ENCODE measurements at regions not wholly inside any gene's neighbourhood (a gene's known extent, or its start where the extent isn't known, plus 50 kb on each side); places are given as distances from the start of the nearest gene placed in this dataset.
A peak's percentile ranks its signal among the peaks of the same experiment; 100 is the strongest.

- no peaks in the 10 kb centered on the region for H3K79me2 ChIP-seq (ENCODE audit: control insufficient read depth, insufficient read depth, low read length)
- H3K56ac ChIP-seq (ENCODE audit: low read length) = no peak overlapping the region
- no peaks in the 10 kb centered on the region for H3K27me3 ChIP-seq (ENCODE audit: insufficient read depth, low read length, poor library complexity)
- H2AK5ac ChIP-seq (ENCODE audit: low read length) = no peak overlapping the region
- H3K27ac ChIP-seq (ENCODE audit: low read depth, low read length) = no peak overlapping the region
- no peak overlapping the region for H3K4me2 ChIP-seq (ENCODE audit: low read length)
- H4K8ac ChIP-seq (ENCODE audit: low read depth, low read length) = no peak overlapping the region
- H3K9ac ChIP-seq (ENCODE audit: low read length) = no peak overlapping the region
- DNase-seq = no peak
- H3K4me3 ChIP-seq (ENCODE audit: low read length) = no peak overlapping the region
- no peak overlapping the region for H2BK5ac ChIP-seq (ENCODE audit: low read length)
- no peak overlapping the region for H4K5ac ChIP-seq (ENCODE audit: low read length)
- H3K23ac ChIP-seq (ENCODE audit: low read length) = no peak overlapping the region
- H3K4ac ChIP-seq (ENCODE audit: low read depth, low read length) = no peak overlapping the region
- H3K18ac ChIP-seq (ENCODE audit: low read length) = no peak overlapping the region
- H3K4me1 ChIP-seq (ENCODE audit: control insufficient read depth, low read depth, low read length) = no peaks in the 10 kb centered on the region
- no peaks in the 10 kb centered on the region for H3K79me1 ChIP-seq (ENCODE audit: low read length)
- H2BK15ac ChIP-seq (replicated peaks; ENCODE audit: low read depth) = no peak overlapping the region
- no peak overlapping the region for H2BK120ac ChIP-seq (ENCODE audit: low read depth, low read length)
- H3K36me3 ChIP-seq (ENCODE audit: control insufficient read depth, insufficient read depth, low read length) = no peaks in the 10 kb centered on the region
Measured at GRCh38 chr12:83343767-83344166, 657.1 kb downstream of the TMTC2 start.

- no peak overlapping the region for H4K5ac ChIP-seq (ENCODE audit: low read length)
- no peak overlapping the region for H3K23ac ChIP-seq (ENCODE audit: low read length)
- H3K4me2 ChIP-seq (ENCODE audit: low read length) = no peak overlapping the region
- no peak overlapping the region for H3K4ac ChIP-seq (ENCODE audit: low read depth, low read length)
- no peak overlapping the region for H3K56ac ChIP-seq (ENCODE audit: low read length)
- H3K4me1 ChIP-seq (ENCODE audit: control insufficient read depth, low read depth, low read length) = no peaks in the 10 kb centered on the region
- no peak overlapping the region for H2BK15ac ChIP-seq (replicated peaks; ENCODE audit: low read depth)
- no peak overlapping the region for H3K4me3 ChIP-seq (ENCODE audit: low read length)
- H3K9ac ChIP-seq (ENCODE audit: low read length) = no peak overlapping the region
- WGBS (ENCODE audit: extremely low coverage, insufficient coverage, low lambda C conversion rate) = no CpG with 5 or more reads among the region's 2 CpGs
- H3K18ac ChIP-seq (ENCODE audit: low read length) = no peak overlapping the region
- no peaks in the 10 kb centered on the region for H3K27me3 ChIP-seq (ENCODE audit: insufficient read depth, low read length, poor library complexity)
- H2AK5ac ChIP-seq (ENCODE audit: low read length) = no peak overlapping the region
- H3K79me2 ChIP-seq (ENCODE audit: control insufficient read depth, insufficient read depth, low read length) = no peaks in the 10 kb centered on the region
- H2BK5ac ChIP-seq (ENCODE audit: low read length) = no peak overlapping the region
- no peak overlapping the region for H4K8ac ChIP-seq (ENCODE audit: low read depth, low read length)
- DNase-seq = no peak
- H2BK120ac ChIP-seq (ENCODE audit: low read depth, low read length) = no peak overlapping the region
- H3K79me1 ChIP-seq (ENCODE audit: low read length) = no peaks in the 10 kb centered on the region
- no peaks in the 10 kb centered on the region for H3K36me3 ChIP-seq (ENCODE audit: control insufficient read depth, insufficient read depth, low read length)
- H3K27ac ChIP-seq (ENCODE audit: low read depth, low read length) = no peak overlapping the region
Measured at GRCh38 chr12:83335748-83336147, 649.0 kb downstream of the TMTC2 start.

- Histone ChIP-seq H3K79me1 (ENCODE audit: low read length) (no peaks in the 10 kb centered on the region), H3K4me2 (ENCODE audit: low read length) (no peak overlapping the region), H3K27ac (ENCODE audit: low read depth, low read length) (no peak overlapping the region), H3K9ac (ENCODE audit: low read length) (no peak overlapping the region), H3K4ac (ENCODE audit: low read depth, low read length) (no peak overlapping the region), H2AK5ac (ENCODE audit: low read length) (no peak overlapping the region), H3K27me3 (ENCODE audit: insufficient read depth, low read length, poor library complexity) (no peaks in the 10 kb centered on the region), H3K79me2 (ENCODE audit: control insufficient read depth, insufficient read depth, low read length) (no peaks in the 10 kb centered on the region), H3K4me3 (ENCODE audit: low read length) (no peak overlapping the region), H3K4me1 (ENCODE audit: control insufficient read depth, low read depth, low read length) (no peaks in the 10 kb centered on the region), H3K23ac (ENCODE audit: low read length) (no peak overlapping the region), H4K8ac (ENCODE audit: low read depth, low read length) (no peak overlapping the region), H2BK5ac (ENCODE audit: low read length) (no peak overlapping the region), H3K56ac (ENCODE audit: low read length) (no peak overlapping the region), H4K5ac (ENCODE audit: low read length) (no peak overlapping the region), H2BK15ac (replicated peaks; ENCODE audit: low read depth) (no peak overlapping the region), H3K18ac (ENCODE audit: low read length) (no peak overlapping the region), H2BK120ac (ENCODE audit: low read depth, low read length) (no peak overlapping the region), H3K36me3 (ENCODE audit: control insufficient read depth, insufficient read depth, low read length) (no peaks in the 10 kb centered on the region)
- no peak for DNase-seq
Measured at GRCh38 chr12:83326666-83327065, 640.0 kb downstream of the TMTC2 start.

GRCh38 chr12:83323866-83324265, 637.2 kb downstream of the TMTC2 start:
- H3K56ac ChIP-seq (ENCODE audit: low read length) = no peak overlapping the region
- H3K4me1 ChIP-seq (ENCODE audit: control insufficient read depth, low read depth, low read length) = no peaks in the 10 kb centered on the region
- H3K79me1 ChIP-seq (ENCODE audit: low read length) = no peaks in the 10 kb centered on the region
- H2BK120ac ChIP-seq (ENCODE audit: low read depth, low read length) = no peak overlapping the region
- H3K18ac ChIP-seq (ENCODE audit: low read length) = no peak overlapping the region
- H3K79me2 ChIP-seq (ENCODE audit: control insufficient read depth, insufficient read depth, low read length) = no peaks in the 10 kb centered on the region
- no peak overlapping the region for H2BK15ac ChIP-seq (replicated peaks; ENCODE audit: low read depth)
- H3K9ac ChIP-seq (ENCODE audit: low read length) = no peak overlapping the region
- H4K5ac ChIP-seq (ENCODE audit: low read length) = no peak overlapping the region
- no CpG with 5 or more reads among the region's 1 CpG for WGBS (ENCODE audit: extremely low coverage, insufficient coverage, low lambda C conversion rate)
- H2BK5ac ChIP-seq (ENCODE audit: low read length) = no peak overlapping the region
- H3K23ac ChIP-seq (ENCODE audit: low read length) = no peak overlapping the region
- no peak overlapping the region for H4K8ac ChIP-seq (ENCODE audit: low read depth, low read length)
- H2AK5ac ChIP-seq (ENCODE audit: low read length) = no peak overlapping the region
- H3K27me3 ChIP-seq (ENCODE audit: insufficient read depth, low read length, poor library complexity) = no peaks in the 10 kb centered on the region
- no peak overlapping the region for H3K4ac ChIP-seq (ENCODE audit: low read depth, low read length)
- H3K4me3 ChIP-seq (ENCODE audit: low read length) = no peak overlapping the region
- no peaks in the 10 kb centered on the region for H3K36me3 ChIP-seq (ENCODE audit: control insufficient read depth, insufficient read depth, low read length)
- peak; percentile 71 for DNase-seq
- H3K27ac ChIP-seq (ENCODE audit: low read depth, low read length) = no peak overlapping the region
- H3K4me2 ChIP-seq (ENCODE audit: low read length) = no peak overlapping the region

- H3K23ac ChIP-seq (ENCODE audit: low read length) = no peak overlapping the region
- H3K4me2 ChIP-seq (ENCODE audit: low read length) = no peak overlapping the region
- H4K5ac ChIP-seq (ENCODE audit: low read length) = no peak overlapping the region
- no peak overlapping the region for H3K56ac ChIP-seq (ENCODE audit: low read length)
- no CpG with 5 or more reads among the region's 2 CpGs for WGBS (ENCODE audit: extremely low coverage, insufficient coverage, low lambda C conversion rate)
- no peaks in the 10 kb centered on the region for H3K27me3 ChIP-seq (ENCODE audit: insufficient read depth, low read length, poor library complexity)
- no peaks in the 10 kb centered on the region for H3K79me2 ChIP-seq (ENCODE audit: control insufficient read depth, insufficient read depth, low read length)
- no peak for DNase-seq
- H3K79me1 ChIP-seq (ENCODE audit: low read length) = no peaks in the 10 kb centered on the region
- no peak overlapping the region for H3K9ac ChIP-seq (ENCODE audit: low read length)
- H2BK120ac ChIP-seq (ENCODE audit: low read depth, low read length) = no peak overlapping the region
- no peak overlapping the region for H2BK5ac ChIP-seq (ENCODE audit: low read length)
- H2BK15ac ChIP-seq (replicated peaks; ENCODE audit: low read depth) = no peak overlapping the region
- H3K18ac ChIP-seq (ENCODE audit: low read length) = no peak overlapping the region
- no peak overlapping the region for H4K8ac ChIP-seq (ENCODE audit: low read depth, low read length)
- H3K4me1 ChIP-seq (ENCODE audit: control insufficient read depth, low read depth, low read length) = no peaks in the 10 kb centered on the region
- no peaks in the 10 kb centered on the region for H3K36me3 ChIP-seq (ENCODE audit: control insufficient read depth, insufficient read depth, low read length)
- H2AK5ac ChIP-seq (ENCODE audit: low read length) = no peak overlapping the region
- no peak overlapping the region for H3K27ac ChIP-seq (ENCODE audit: low read depth, low read length)
- H3K4me3 ChIP-seq (ENCODE audit: low read length) = no peak overlapping the region
- H3K4ac ChIP-seq (ENCODE audit: low read depth, low read length) = no peak overlapping the region
Measured at GRCh38 chr12:83322809-83323208, 636.1 kb downstream of the TMTC2 start.

GRCh38 chr12:83321971-83322370, 635.3 kb downstream of the TMTC2 start:
- H3K36me3 ChIP-seq (ENCODE audit: control insufficient read depth, insufficient read depth, low read length) = no peaks in the 10 kb centered on the region
- H3K4me3 ChIP-seq (ENCODE audit: low read length) = no peak overlapping the region
- H3K27me3 ChIP-seq (ENCODE audit: insufficient read depth, low read length, poor library complexity) = no peaks in the 10 kb centered on the region
- no peak overlapping the region for H4K5ac ChIP-seq (ENCODE audit: low read length)
- no peaks in the 10 kb centered on the region for H3K79me1 ChIP-seq (ENCODE audit: low read length)
- no peaks in the 10 kb centered on the region for H3K79me2 ChIP-seq (ENCODE audit: control insufficient read depth, insufficient read depth, low read length)
- no peak overlapping the region for H3K9ac ChIP-seq (ENCODE audit: low read length)
- H3K23ac ChIP-seq (ENCODE audit: low read length) = no peak overlapping the region
- no peak overlapping the region for H3K18ac ChIP-seq (ENCODE audit: low read length)
- no peak for DNase-seq
- H4K8ac ChIP-seq (ENCODE audit: low read depth, low read length) = no peak overlapping the region
- H3K4me1 ChIP-seq (ENCODE audit: control insufficient read depth, low read depth, low read length) = no peaks in the 10 kb centered on the region
- no peak overlapping the region for H3K27ac ChIP-seq (ENCODE audit: low read depth, low read length)
- WGBS (ENCODE audit: extremely low coverage, insufficient coverage, low lambda C conversion rate) = no CpG with 5 or more reads among the region's 2 CpGs
- H2BK5ac ChIP-seq (ENCODE audit: low read length) = no peak overlapping the region
- H3K4me2 ChIP-seq (ENCODE audit: low read length) = no peak overlapping the region
- no peak overlapping the region for H3K56ac ChIP-seq (ENCODE audit: low read length)
- H3K4ac ChIP-seq (ENCODE audit: low read depth, low read length) = no peak overlapping the region
- H2BK15ac ChIP-seq (replicated peaks; ENCODE audit: low read depth) = no peak overlapping the region
- no peak overlapping the region for H2AK5ac ChIP-seq (ENCODE audit: low read length)
- no peak overlapping the region for H2BK120ac ChIP-seq (ENCODE audit: low read depth, low read length)
